GM19395 (cell line): ENCODE measurements at regions not wholly inside any gene's neighbourhood (a gene's known extent, or its start where the extent isn't known, plus 50 kb on each side); places are given as distances from the start of the nearest gene placed in this dataset.

Source experiments
- ATAC-seq: cut with Tn5 transposase; IDR thresholded peaks from one replicate; pipeline ENCODE4 v1.9.1; 2021; ENCODE audit warnings: mild to moderate bottlenecking, moderate library complexity; ENCODE audit not compliant: unreplicated experiment

DNA sequence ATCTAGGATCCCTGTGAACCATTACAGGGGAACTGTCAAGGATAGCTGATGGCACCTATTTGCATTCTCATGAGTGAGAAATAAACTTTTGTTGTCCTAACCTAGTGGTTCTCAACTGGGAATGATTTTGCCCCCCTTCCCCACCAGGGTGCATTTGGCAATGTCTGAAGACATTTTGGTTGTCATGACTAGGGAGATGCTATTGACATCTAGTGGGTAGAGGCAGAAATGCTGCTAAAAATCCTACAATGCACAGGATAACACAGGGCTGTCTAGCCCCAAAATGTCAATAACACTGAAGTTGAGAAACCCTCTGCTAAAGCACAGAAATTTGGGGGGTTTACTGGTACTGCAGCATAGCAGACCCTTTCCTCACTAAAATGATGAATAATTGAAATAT, 140.9 kb upstream of the SRRM4 start:
- no peak for ATAC-seq

DNA sequence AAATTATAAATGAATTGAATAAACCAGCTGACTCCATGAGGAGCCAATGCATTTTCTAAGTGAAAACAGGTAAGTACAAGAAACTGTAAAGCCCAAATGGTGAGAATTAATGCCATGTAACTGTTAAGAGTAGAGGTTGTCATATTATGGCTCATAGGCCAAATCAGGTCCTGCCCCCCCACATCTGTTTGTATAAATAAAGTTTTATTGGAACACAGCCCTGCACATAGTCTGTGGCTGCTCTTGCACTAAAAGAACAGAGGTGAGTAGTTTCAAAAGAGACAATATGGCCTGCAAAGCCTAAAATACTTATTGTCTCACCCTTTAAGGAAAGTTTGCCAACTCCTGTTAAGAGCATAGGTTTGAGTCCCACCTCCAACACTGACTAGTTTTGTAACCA, 140.5 kb upstream of the SRRM4 start:
- ATAC-seq: no peak

GRCh38 chr12:118841588-118841987, 139.8 kb upstream of the SRRM4 start:
- ATAC-seq: no peak

DNA sequence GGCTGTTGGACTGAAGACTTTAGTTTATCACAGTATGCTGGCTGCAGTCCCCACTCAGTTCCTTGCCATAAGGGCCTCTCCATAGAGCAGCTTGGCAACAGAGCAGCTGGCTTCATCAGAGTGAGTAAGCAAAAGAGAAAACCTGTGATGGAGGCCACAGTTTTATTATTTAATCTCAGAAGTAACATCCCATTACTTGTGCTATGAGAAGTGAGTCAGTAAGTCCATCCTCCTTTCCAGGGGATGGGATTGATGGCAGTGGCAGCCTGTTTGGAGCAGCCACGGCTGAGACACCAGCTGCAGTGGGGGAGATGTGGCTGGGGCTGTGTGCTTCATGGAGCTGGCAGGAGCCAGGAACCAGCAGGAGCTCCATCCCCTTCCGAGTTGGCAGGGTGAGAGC, 138.5 kb upstream of the SRRM4 start:
- no peak for ATAC-seq

- no peak for ATAC-seq
Measured at GRCh38 chr12:118846416-118846815, 134.9 kb upstream of the SRRM4 start.

DNA sequence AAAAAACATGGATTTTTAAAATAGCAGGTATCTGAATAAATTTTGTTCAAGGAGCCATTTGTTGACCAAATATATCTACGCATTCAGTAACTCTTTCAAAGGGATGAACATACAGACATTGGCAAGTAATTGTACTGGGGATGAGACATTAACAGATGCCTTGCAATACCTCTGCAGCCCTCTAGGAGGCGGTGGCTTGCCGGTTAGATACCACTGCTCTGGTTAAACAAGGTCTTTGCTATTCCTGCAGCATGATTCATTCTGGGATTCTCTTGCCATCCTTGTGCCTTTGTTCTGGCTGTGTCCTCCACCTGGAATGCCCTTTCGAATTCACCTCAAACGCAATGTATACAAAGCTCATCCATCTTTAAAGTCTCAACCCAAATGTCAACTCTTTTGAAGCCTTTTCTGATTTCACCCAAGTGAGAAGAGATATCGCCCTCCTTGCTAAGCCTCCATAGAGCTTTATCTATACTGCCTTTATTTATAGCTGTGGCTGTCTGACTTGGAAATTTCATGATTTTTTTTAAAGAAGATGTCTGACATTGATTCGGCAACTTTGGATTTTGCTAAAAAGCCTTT, 131.0 kb upstream of the SRRM4 start:
- no peak for ATAC-seq

DNA sequence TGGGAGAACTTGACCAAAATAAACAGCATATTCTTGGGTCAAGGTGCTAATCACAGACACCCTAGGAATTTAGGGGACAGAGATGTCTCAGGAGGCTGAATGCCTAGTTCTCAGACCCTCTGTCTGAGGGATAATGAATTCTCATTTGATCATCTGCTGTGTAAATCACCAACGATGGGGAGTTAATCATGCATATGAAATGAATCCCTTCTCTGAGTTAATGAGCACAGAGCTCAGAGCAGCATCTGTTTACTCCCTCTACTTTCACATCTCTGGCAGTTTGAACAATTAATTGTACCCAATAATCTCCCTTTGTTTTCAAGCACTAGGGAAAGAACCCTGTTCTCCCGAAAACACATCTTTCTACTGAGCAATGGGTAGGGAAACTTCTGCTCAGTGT, 129.4 kb upstream of the SRRM4 start:
- ATAC-seq: no peak

DNA sequence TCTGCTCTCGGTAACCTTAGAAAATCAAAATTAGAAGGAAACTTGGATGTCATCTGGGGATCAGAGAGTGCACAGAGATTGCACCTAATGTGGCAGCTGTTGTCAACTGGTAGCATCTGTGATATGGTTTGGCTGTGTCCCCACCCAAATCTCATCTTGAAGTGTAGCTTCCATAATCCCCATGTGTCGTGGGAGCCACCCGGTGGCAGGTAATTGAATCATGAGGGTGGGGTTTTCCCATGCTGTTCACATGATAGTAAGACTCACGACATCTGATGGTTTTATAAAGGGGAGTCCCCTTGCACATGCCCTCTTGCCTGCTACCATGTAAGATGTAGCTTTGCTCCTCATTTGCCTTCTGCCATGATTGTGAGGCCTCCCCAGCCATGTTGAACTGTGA, 127.7 kb upstream of the SRRM4 start:
- ATAC-seq: no peak

DNA sequence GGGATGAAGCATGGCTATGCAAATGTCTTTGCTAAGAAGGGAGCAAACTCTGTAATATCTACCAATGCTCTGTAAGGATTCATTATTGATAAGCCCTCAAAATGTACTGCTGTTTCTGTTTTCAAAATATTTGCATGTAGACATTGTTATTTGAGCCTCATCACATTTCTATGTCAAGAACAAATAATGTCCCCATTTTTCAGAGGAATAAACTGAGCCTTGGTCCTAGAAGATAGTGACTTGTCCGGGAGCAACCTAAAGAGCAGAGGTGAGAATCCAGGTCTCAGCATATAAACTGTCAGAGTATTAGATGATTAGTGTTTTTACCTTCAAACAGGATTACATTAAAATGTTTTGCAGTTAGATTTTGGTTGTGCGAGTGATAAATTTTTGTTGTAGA, 125.5 kb upstream of the SRRM4 start:
- ATAC-seq: no peak

GRCh38 chr12:118866346-118866745, 115.0 kb upstream of the SRRM4 start:
- no peak for ATAC-seq

GRCh38 chr12:118870551-118870950, 110.8 kb upstream of the SRRM4 start:
- ATAC-seq: no peak

- no peak for ATAC-seq
Measured at GRCh38 chr12:118874698-118875548, 106.4 kb upstream of the SRRM4 start.

- ATAC-seq: no peak
Measured at GRCh38 chr12:118880720-118881493, 100.4 kb upstream of the SRRM4 start.

GRCh38 chr12:118884226-118884625, 97.1 kb upstream of the SRRM4 start:
- no peak for ATAC-seq

- ATAC-seq: no peak
Measured at GRCh38 chr12:118900993-118901392, 80.3 kb upstream of the SRRM4 start.

DNA sequence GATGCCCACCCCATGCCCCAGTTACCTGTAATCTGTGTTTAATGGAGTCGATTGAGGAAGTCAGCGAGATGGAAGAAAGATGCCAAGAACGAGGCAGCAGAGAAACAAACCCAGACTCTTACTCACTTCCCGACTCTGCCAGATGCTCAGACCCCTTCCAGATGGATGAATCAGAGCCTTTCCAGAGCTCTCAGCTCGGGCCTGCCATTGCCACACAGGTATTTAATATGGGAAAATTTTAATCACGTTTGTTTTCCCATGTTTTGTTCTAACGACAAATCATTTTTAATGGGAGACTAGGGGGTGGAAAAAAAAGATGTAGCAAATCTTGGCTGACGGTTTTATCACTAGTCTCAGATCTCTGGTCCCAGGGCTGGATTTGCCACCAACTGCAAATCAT, 72.5 kb upstream of the SRRM4 start:
- no peak for ATAC-seq

GRCh38 chr12:118912697-118913270, 68.6 kb upstream of the SRRM4 start:
- no peak for ATAC-seq

GRCh38 chr12:118921761-118922160, 59.6 kb upstream of the SRRM4 start:
- no peak for ATAC-seq

GRCh38 chr12:118922405-118922804, 58.9 kb upstream of the SRRM4 start:
- no peak for ATAC-seq

GRCh38 chr12:118925407-118925806, 55.9 kb upstream of the SRRM4 start:
- ATAC-seq: no peak

- no peak for ATAC-seq
Measured at GRCh38 chr12:118925826-118926225, 55.5 kb upstream of the SRRM4 start.
